SK-MEL-5 (cell line): ENCODE measurements at regions not wholly inside any gene's neighbourhood (a gene's known extent, or its start where the extent isn't known, plus 50 kb on each side); places are given as distances from the start of the nearest gene placed in this dataset.
"Not testable (repeated sequence)": the region's sequence is repeated elsewhere in the genome, so short reads cannot be mapped to it uniquely, and the experiment has no call there.

Experiments
- DNase-seq: peaks from one replicate; pipeline ENCODE4 v3.0.0-alpha.2; 2016; ENCODE audit warnings: low read depth, low spot score
- in situ Hi-C: cut with HindIII; loops from 2 replicates; pipeline ENCODE4 v1.10.0; 2016; ENCODE audit warnings: low sequenced_read_pairs, high pct_unique_total_duplicates, low pct_unique_long_range_greater_than_20kb

DNA sequence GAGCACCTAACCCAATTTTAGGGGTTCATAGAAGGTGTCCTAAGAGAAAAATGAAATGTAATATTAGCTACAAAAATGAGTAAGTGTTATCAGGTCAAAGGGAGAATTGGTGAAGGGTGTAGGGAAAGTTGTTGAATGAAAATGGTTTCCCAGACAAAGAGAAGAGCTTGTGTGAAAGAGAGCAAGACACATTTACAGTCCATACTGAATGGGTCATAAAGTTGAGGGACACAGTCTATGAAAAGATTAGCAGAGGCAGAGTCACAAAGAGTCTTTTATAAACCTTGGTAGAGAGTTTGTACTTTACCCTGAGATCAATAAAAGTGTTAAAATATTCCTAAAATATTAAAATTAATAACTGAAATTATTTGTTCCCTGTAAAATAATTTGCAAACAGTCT, 759.4 kb downstream of the DIAPH3 start:
- in situ Hi-C loops, result no loop called here
- no peak for DNase-seq

DNA sequence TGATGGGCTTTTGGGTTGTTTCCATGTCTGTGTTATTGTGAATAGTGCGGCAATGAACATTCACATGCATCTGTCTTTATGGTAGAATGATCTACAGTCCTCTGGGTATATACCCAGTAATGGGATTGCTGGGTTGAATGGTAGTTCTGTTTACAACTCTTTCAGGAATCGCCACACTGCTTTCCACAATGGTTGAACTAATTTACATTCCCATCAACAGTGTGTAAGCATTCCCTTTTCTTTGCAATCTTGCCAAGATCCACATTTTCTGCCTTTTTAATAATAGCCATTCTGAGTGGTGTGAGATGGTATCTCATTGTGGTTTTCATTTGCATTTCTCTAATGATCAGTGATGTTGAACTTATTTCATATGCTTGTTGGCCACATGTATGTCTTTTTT, 756.5 kb downstream of the DIAPH3 start:
- in situ Hi-C loops, DNase-seq: not testable (repeated sequence)

DNA sequence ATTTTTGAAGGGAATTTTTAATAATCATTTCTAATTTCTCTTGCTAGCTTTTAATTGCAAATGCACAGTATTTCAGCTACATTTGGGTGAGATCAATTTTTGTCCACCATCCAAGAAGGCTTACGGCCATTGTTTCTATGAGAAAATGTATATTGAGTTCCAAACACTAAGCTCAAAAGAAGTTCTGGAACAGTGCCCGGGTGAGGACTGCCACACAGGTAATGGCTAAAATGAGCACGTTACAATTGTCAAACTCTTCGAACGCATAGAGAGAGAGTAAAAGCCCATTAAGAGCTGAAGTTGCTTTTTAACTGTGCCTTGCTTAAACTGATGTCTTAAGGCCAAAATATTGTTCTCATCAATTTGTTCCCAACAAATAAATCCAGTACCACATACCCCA, 755.0 kb downstream of the DIAPH3 start:
- no peak for DNase-seq
- in situ Hi-C loops, result no loop called here

DNA sequence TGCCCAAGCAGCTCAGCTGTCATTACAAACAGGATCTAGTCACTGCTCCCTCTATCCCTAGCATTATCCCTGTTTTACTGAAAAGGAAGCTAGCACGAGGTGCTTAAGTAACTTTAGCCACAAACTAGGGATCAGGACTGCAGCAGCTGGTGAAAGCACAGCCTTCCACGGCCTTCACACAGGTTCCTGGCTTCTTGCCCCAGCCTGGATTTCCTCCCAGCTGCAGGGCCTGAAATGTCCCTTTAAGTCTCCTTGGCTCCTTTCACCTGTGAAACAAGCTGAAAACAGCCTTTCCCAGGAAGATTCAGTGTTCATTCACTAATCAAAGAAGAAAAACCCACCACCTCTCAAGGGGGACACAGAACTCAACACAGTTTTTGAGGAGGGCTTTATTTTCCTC, 754.5 kb downstream of the DIAPH3 start:
- DNase-seq, result no peak
- in situ Hi-C loops, result no loop called here

GRCh38 chr13:59409634-59410200, 754.0 kb downstream of the DIAPH3 start:
- in situ Hi-C loops, result no loop called here
- DNase-seq, result no peak

- in situ Hi-C loops, result no loop called here
- no peak for DNase-seq
These were observed 750.6 kb downstream of the DIAPH3 start for GRCh38 chr13:59413126-59413525.

GRCh38 chr13:59414006-59414405, 749.7 kb downstream of the DIAPH3 start:
- DNase-seq, result no peak
- in situ Hi-C loops, result no loop called here

GRCh38 chr13:59415498-59415897, 748.2 kb downstream of the DIAPH3 start:
- in situ Hi-C loops, result no loop called here
- no peak for DNase-seq

DNA sequence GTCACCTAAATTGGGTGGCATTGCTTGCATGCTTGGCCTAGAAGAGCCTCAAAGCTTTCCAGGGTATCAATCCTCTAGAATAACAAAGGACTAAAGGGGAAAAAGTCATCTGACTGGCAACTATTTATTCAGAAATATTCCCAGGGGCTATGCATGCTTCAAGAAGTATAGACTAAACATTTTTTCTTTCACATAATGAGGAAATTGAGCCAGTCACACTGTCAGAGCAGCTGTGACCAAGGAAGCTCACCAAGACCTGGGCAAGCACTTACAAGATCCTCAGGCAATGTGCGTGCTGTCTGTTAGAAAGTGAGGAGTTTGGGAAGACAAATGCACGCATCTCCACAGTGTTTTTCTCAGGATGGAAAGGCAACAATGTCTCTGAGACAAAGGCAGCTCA, 747.2 kb downstream of the DIAPH3 start:
- in situ Hi-C loops, result no loop called here
- peak; percentile 53 for DNase-seq

DNA sequence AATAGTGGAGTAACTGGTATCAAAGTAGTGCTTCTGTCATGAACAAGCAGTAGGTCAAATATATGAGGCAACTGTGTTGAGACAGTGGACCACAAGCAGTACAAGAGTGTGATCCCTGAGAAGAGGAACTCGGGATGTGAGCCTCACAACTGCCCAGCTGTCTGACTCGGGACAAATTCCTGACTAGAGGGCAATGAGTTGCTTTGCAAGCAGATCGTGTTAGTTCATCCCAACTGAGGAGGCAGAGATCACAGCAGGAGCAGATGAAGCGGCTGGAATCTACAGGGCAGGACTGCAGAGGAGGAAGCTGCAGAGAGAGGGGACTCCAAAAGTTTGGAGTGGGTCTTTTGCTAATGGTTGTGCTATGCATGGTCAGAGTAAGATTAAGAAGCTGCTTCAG, 741.1 kb downstream of the DIAPH3 start:
- DNase-seq, result no peak
- in situ Hi-C loops, result no loop called here

DNA sequence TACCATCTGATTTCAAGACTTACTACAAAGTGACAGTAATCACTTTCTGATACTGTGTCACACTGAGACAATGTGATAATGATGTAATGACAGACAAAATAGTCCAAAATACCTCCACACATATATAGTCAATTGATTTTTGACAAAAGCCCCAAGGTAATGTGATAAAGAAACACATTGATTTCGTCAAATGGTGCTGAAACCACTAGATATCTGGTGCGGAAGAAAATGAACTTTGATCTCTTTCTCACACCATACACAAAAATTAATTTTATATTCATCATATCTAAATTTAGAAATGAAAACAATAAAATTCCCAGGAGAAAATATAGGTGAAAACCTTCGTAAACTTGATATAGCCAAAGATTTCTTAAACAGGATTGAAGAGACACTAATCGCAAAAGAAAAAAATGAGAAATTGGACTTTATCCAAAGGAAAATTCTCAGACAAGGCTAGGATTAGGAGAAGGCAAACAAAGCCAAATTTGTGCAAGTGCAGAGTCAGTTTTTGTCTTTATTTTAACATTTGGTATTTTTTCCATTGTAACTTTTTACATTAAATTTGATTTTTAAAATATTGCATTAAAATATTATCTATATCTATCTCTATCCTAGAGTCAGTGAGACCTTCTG, 739.9 kb downstream of the DIAPH3 start:
- in situ Hi-C loops, result no loop called here
- no peak for DNase-seq

- in situ Hi-C loops, result no loop called here
- no peak for DNase-seq
These were observed 739.1 kb downstream of the DIAPH3 start for GRCh38 chr13:59424661-59425060.

DNA sequence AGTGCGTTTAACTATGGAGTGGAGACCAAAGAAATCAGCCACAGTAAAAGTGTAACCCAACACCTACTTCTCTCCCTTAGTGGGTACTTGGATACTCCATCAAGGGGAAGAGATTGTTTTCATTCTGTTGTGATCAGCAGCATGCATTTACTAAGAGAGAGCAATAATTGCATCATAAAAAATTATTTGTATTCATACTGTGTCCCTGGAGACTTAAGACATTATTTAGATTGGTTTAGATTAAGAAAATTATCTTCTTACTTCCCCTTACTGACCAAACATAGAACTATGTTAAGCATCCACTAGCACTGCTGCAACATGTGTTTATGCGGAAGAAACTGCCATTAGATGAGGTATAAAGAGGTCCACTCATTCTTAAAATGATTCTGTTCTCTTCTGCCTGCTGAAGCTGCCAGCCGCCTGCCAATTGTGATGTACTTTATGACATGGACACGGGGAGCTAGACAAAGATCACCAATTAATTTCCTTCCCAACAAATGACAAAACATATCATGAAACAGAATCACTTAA, 738.5 kb downstream of the DIAPH3 start:
- no peak for DNase-seq
- in situ Hi-C loops, result no loop called here

- no peak for DNase-seq
- in situ Hi-C loops, result no loop called here
These were observed 728.7 kb downstream of the DIAPH3 start for GRCh38 chr13:59435024-59435423.

GRCh38 chr13:59437544-59438301, 726.0 kb downstream of the DIAPH3 start:
- DNase-seq, result no peak

DNA sequence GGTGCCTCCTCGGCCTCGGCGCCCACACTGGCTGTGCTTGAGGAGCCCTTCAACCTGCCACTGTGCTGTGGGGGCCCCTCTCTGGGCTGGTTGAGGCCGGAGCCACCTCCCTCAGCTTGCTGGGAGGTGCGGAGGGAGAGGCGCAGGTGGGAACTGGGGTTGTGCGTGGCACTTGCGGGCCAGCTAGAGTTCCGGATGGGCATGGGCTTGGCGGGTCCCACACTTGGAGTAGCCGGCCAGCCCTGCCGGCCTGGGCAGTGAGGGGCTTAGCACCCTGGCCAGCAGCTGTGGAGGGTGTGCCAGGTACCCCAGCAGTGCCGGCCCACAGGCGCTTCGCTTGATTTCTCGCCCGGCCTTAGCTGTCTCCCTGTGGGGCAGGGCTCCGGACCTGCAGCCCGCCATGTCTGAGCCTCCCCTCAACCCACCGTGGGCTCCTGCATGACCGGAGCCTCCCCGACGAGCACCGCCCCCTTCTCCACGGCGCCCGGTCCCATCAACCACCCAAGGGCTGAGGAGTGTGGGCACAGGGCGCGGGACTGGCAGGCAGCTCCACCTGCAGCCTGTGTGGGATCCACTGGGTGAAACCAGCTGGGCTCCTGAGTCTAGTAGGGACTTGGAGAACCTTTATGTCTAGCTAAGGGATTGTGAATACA, 723.8 kb downstream of the DIAPH3 start:
- in situ Hi-C loops, result no loop called here
- no peak for DNase-seq

More at GRCh38 chr13:59437544-59438301, 726.0 kb downstream of the DIAPH3 start:
- in situ Hi-C loops, result no loop called here

DNA sequence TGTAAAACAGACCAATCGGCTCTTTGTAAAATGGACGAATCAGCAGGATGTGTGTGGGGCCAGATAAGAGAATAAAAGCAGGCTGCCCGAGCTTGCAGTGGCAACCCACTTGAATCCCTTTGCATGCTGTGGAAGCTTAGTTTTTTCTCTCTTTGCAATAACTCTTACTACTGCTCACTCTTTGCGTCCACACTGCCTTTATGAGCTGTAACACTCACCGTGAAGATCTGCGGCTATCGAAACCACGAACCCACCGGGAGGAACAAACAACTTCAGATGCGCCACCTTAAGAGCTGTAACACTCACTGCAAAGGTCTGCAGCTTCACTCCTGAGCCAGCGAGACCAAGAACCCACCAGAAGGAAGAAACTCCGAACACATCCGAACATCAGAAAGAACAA, 722.7 kb downstream of the DIAPH3 start:
- DNase-seq, in situ Hi-C loops: not testable (repeated sequence)

DNA sequence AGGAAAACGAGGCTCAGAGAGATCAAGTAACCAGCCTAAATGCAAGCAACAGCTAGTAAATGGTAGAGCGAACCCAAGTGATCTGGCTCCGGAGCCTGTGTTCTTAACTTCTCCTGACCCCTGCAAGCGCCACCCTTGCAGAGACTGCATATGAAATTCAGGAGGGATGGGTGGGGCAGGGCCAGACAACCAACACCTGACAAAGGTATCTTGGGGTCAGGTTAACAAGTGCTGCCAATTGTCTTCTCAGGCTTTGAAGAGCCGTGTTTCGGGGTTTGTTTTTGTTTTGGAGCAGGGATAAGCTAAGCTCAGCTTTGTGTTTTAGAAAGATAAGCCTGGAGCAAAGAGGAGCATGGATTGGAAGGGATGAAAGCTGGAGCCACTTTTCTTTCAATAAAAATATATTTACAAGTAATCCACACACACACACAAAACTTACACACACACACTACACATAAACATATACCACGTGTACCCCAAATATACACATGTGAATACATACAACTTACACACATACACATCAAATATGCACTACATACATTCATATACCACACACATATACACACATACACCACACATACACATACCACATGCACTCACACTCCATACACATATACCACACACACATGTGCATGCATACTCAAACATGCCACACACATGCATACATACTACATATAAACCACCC, 722.0 kb downstream of the DIAPH3 start:
- no peak for DNase-seq
- in situ Hi-C loops, result no loop called here
